Erythroblast (primary cell): ENCODE measurements at regions not wholly inside any gene's neighbourhood (a gene's known extent, or its start where the extent isn't known, plus 50 kb on each side); places are given as distances from the start of the nearest gene placed in this dataset.

Experiments used
- GATA1 ChIP-seq: IDR thresholded peaks from 2 replicates; pipeline ENCODE4 v1.6.1; 2011; ENCODE audit warnings: low read depth, mild to moderate bottlenecking, control low read depth, low read length, moderate library complexity
- POLR2A ChIP-seq: IDR thresholded peaks from 2 replicates; pipeline ENCODE4 v1.6.1; 2011; ENCODE audit warnings: mild to moderate bottlenecking, low read length

GRCh38 chr1:238001818-238002217 lies 111.1 kb upstream of the ZP4 start:
- TF ChIP-seq POLR2A (no peak), GATA1 (no peak)
